ENCODE measurements at regions not wholly inside any gene's neighbourhood (a gene's known extent, or its start where the extent isn't known, plus 50 kb on each side); places are given as distances from the start of the nearest gene placed in this dataset.

- Mint-ChIP-seq H3K4me3 (no peak overlapping the region), H3K27ac (no peak overlapping the region), H3K9me3 (peaks cover 0 to 3% (median 0%) of the 10 kb centered on the region in 8 donors), H3K36me3 (no peaks in the 10 kb centered on the region), H3K27me3 (peaks cover 7 to 15% of the 10 kb centered on the region in 2 donors), H3K4me1 (no peaks in the 10 kb centered on the region)
- H3K27ac ChIP-seq (ENCODE audit: low read depth, low read length) = no peak overlapping the region
- DNase-seq = no peak
- no peaks in the 10 kb centered on the region for H3K27me3 ChIP-seq (ENCODE audit: insufficient read depth, low read length)
- H3K9me3 ChIP-seq (ENCODE audit: control insufficient read depth in 1 of 2, low read length in 2 of 2) = no peaks in the 10 kb centered on the region
- no peaks in the 10 kb centered on the region for H3K36me3 ChIP-seq (ENCODE audit: insufficient read depth, low read length)
- ChIA-PET POLR2A (ENCODE audit: partially characterized antibody) (no interaction called here), CTCF (ENCODE audit: partially characterized antibody) (no interaction called here)
- no peaks in the 10 kb centered on the region for H3K4me1 ChIP-seq (ENCODE audit: insufficient read depth, low read length)
- intact Hi-C loops (cut with micrococcal nuclease) = no loop called here
- no peak overlapping the region for H3K4me3 ChIP-seq (ENCODE audit: low read length in 2 of 2)
These were observed 148.6 kb downstream of the TRIM29 start for GRCh38 chr11:119989159-119989821.

- no peak overlapping the region for H3K4me3 ChIP-seq (ENCODE audit: low read length in 2 of 2)
- peaks cover 10 to 20% of the 10 kb centered on the region in 2 donors for H3K27me3 Mint-ChIP-seq
- intact Hi-C loops (cut with micrococcal nuclease) = no loop called here
- DNase-seq = no peak
- ChIA-PET CTCF (ENCODE audit: partially characterized antibody) (no interaction called here), POLR2A (ENCODE audit: partially characterized antibody) (no interaction called here)
- no peaks in the 10 kb centered on the region for H3K9me3 ChIP-seq (ENCODE audit: control insufficient read depth in 1 of 2, low read length in 2 of 2)
- peaks cover 0 to 3% (median 0%) of the 10 kb centered on the region in 8 donors for H3K9me3 Mint-ChIP-seq
- H3K4me3 Mint-ChIP-seq = no peak overlapping the region
- no peaks in the 10 kb centered on the region for H3K4me1 Mint-ChIP-seq
- no peak overlapping the region for H3K27ac Mint-ChIP-seq
- no peaks in the 10 kb centered on the region for H3K4me1 ChIP-seq (ENCODE audit: insufficient read depth, low read length)
- H3K36me3 ChIP-seq (ENCODE audit: insufficient read depth, low read length) = no peaks in the 10 kb centered on the region
- no peak overlapping the region for H3K27ac ChIP-seq (ENCODE audit: low read depth, low read length)
- H3K27me3 ChIP-seq (ENCODE audit: insufficient read depth, low read length) = no peaks in the 10 kb centered on the region
- H3K36me3 Mint-ChIP-seq = no peaks in the 10 kb centered on the region
These were observed 152.4 kb downstream of the TRIM29 start for GRCh38 chr11:119985551-119985950.

DNA sequence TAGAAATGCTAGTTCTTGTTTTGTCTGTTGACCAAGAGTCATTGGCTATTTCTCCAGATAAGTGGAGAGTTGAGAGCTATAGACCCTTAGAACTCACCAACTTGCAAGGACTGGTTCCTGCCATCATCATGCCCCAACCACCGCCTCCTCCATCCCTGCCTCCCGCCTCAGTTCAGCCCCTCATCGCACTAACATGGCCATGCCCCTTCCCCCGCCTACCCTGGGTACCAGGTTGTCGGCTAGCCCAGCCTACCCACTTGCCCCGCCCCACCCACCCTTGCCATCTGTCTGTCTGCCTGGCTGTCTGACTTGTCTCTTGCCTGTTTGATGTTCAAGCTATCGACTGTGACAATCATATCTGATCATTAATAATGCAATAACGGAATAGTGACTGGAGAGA, 154.1 kb downstream of the TRIM29 start:
- Histone ChIP-seq H3K4me1 (ENCODE audit: insufficient read depth, low read length) (no peaks in the 10 kb centered on the region), H3K9me3 (ENCODE audit: control insufficient read depth in 1 of 2, low read length in 2 of 2) (no peaks in the 10 kb centered on the region), H3K36me3 (ENCODE audit: insufficient read depth, low read length) (no peaks in the 10 kb centered on the region), H3K27ac (ENCODE audit: low read depth, low read length) (no peak overlapping the region), H3K27me3 (ENCODE audit: insufficient read depth, low read length) (no peaks in the 10 kb centered on the region), H3K4me3 (ENCODE audit: low read length in 2 of 2) (no peak overlapping the region)
- Mint-ChIP-seq H3K36me3 (no peaks in the 10 kb centered on the region), H3K4me3 (no peak overlapping the region), H3K9me3 (peaks cover 0 to 3% (median 0%) of the 10 kb centered on the region in 8 donors), H3K4me1 (no peaks in the 10 kb centered on the region), H3K27me3 (peaks cover 4 to 17% of the 10 kb centered on the region in 2 donors), H3K27ac (no peak overlapping the region)
- no peak for DNase-seq
- intact Hi-C loops (cut with micrococcal nuclease) = no loop called here
- POLR2A ChIA-PET (ENCODE audit: partially characterized antibody) = no interaction called here
- CTCF ChIA-PET (ENCODE audit: partially characterized antibody) = no interaction called here

- intact Hi-C loops (cut with micrococcal nuclease) = no loop called here
- Histone ChIP-seq H3K36me3 (ENCODE audit: insufficient read depth, low read length) (no peaks in the 10 kb centered on the region), H3K9me3 (ENCODE audit: control insufficient read depth in 1 of 2, low read length in 2 of 2) (no peaks in the 10 kb centered on the region), H3K27ac (ENCODE audit: low read depth, low read length) (no peak overlapping the region), H3K27me3 (ENCODE audit: insufficient read depth, low read length) (no peaks in the 10 kb centered on the region), H3K4me1 (ENCODE audit: insufficient read depth, low read length) (no peaks in the 10 kb centered on the region), H3K4me3 (ENCODE audit: low read length in 2 of 2) (no peak overlapping the region)
- POLR2A ChIA-PET (ENCODE audit: partially characterized antibody) = no interaction called here
- CTCF ChIA-PET (ENCODE audit: partially characterized antibody) = no interaction called here
- Mint-ChIP-seq H3K27me3 (peaks cover 4 to 17% of the 10 kb centered on the region in 2 donors), H3K27ac (no peak overlapping the region), H3K4me1 (no peaks in the 10 kb centered on the region), H3K36me3 (no peaks in the 10 kb centered on the region), H3K9me3 (peaks cover 0 to 3% (median 0%) of the 10 kb centered on the region in 8 donors), H3K4me3 (no peak overlapping the region)
- no peak for DNase-seq
These were observed 154.6 kb downstream of the TRIM29 start for GRCh38 chr11:119983240-119983732.

GRCh38 chr11:119982517-119983239, 155.2 kb downstream of the TRIM29 start:
- POLR2A ChIA-PET (ENCODE audit: partially characterized antibody) = no interaction called here
- no peak overlapping the region for H3K27ac ChIP-seq (ENCODE audit: low read depth, low read length)
- no peak overlapping the region for H3K4me3 Mint-ChIP-seq
- H3K9me3 Mint-ChIP-seq = peaks cover 0 to 1% (median 0%) of the 10 kb centered on the region in 8 donors
- no peaks in the 10 kb centered on the region for H3K4me1 ChIP-seq (ENCODE audit: insufficient read depth, low read length)
- no peaks in the 10 kb centered on the region for H3K9me3 ChIP-seq (ENCODE audit: control insufficient read depth in 1 of 2, low read length in 2 of 2)
- CTCF ChIA-PET (ENCODE audit: partially characterized antibody) = no interaction called here
- DNase-seq = no peak
- H3K27me3 Mint-ChIP-seq = peaks cover 4 to 12% of the 10 kb centered on the region in 2 donors
- no peak overlapping the region for H3K4me3 ChIP-seq (ENCODE audit: low read length in 2 of 2)
- intact Hi-C loops (cut with micrococcal nuclease) = no loop called here
- no peaks in the 10 kb centered on the region for H3K27me3 ChIP-seq (ENCODE audit: insufficient read depth, low read length)
- no peaks in the 10 kb centered on the region for H3K4me1 Mint-ChIP-seq
- no peak overlapping the region for H3K27ac Mint-ChIP-seq
- H3K36me3 Mint-ChIP-seq = no peaks in the 10 kb centered on the region
- H3K36me3 ChIP-seq (ENCODE audit: insufficient read depth, low read length) = no peaks in the 10 kb centered on the region

GRCh38 chr11:119980431-119980830, 157.5 kb downstream of the TRIM29 start:
- no peaks in the 10 kb centered on the region for H3K36me3 ChIP-seq (ENCODE audit: insufficient read depth, low read length)
- Mint-ChIP-seq H3K4me3 (no peak overlapping the region), H3K36me3 (no peaks in the 10 kb centered on the region), H3K9me3 (no peaks in the 10 kb centered on the region), H3K27ac (no peak overlapping the region), H3K4me1 (no peaks in the 10 kb centered on the region), H3K27me3 (peaks cover 9 to 10% of the 10 kb centered on the region in 2 donors)
- H3K27me3 ChIP-seq (ENCODE audit: insufficient read depth, low read length) = no peaks in the 10 kb centered on the region
- no peak for DNase-seq
- intact Hi-C loops (cut with micrococcal nuclease) = no loop called here
- POLR2A ChIA-PET (ENCODE audit: partially characterized antibody) = no interaction called here
- no peaks in the 10 kb centered on the region for H3K9me3 ChIP-seq (ENCODE audit: control insufficient read depth in 1 of 2, low read length in 2 of 2)
- H3K4me1 ChIP-seq (ENCODE audit: insufficient read depth, low read length) = no peaks in the 10 kb centered on the region
- no peak overlapping the region for H3K4me3 ChIP-seq (ENCODE audit: low read length in 2 of 2)
- H3K27ac ChIP-seq (ENCODE audit: low read depth, low read length) = no peak overlapping the region
- CTCF ChIA-PET (ENCODE audit: partially characterized antibody) = no interaction called here

DNA sequence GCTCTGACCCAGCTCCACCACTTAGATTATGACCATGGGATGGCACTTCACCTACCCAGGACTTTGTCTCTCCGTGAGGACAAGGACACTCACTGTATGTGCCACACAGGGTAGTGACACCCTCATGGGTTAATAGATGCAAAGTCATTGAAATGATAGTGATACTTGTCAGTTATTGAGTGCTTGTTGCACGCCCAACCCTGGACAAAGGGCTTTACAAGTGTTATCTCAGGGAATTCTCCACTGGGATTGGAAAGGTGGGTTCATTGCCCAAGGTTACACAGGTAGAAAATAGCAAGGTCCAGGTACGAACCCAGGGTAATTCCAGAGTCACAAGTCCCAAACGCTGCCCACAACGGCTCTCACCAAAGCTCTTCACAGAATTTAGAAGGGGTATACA, 158.2 kb downstream of the TRIM29 start:
- CTCF ChIA-PET (ENCODE audit: partially characterized antibody) = no interaction called here
- Mint-ChIP-seq H3K36me3 (no peaks in the 10 kb centered on the region), H3K9me3 (no peaks in the 10 kb centered on the region), H3K4me3 (no peak overlapping the region), H3K27me3 (peaks cover 9 to 10% of the 10 kb centered on the region in 2 donors), H3K4me1 (no peaks in the 10 kb centered on the region), H3K27ac (no peak overlapping the region)
- intact Hi-C loops (cut with micrococcal nuclease) = no loop called here
- no peak overlapping the region for H3K27ac ChIP-seq (ENCODE audit: low read depth, low read length)
- POLR2A ChIA-PET (ENCODE audit: partially characterized antibody) = no interaction called here
- no peaks in the 10 kb centered on the region for H3K9me3 ChIP-seq (ENCODE audit: control insufficient read depth in 1 of 2, low read length in 2 of 2)
- DNase-seq = no peak
- H3K4me1 ChIP-seq (ENCODE audit: insufficient read depth, low read length) = no peaks in the 10 kb centered on the region
- H3K36me3 ChIP-seq (ENCODE audit: insufficient read depth, low read length) = no peaks in the 10 kb centered on the region
- H3K27me3 ChIP-seq (ENCODE audit: insufficient read depth, low read length) = no peaks in the 10 kb centered on the region
- H3K4me3 ChIP-seq (ENCODE audit: low read length in 2 of 2) = no peak overlapping the region
